Neutrophil (primary cell): ENCODE measurements at regions not wholly inside any gene's neighbourhood (a gene's known extent, or its start where the extent isn't known, plus 50 kb on each side); places are given as distances from the start of the nearest gene placed in this dataset.

ENCODE experiments used
- H3K27ac ChIP-seq: fragments of 200-600 bp; sonication (generic); 2 replicates; pipeline ENCODE4 v1.5.1; 2016; ENCODE audit warnings: mild to moderate bottlenecking, moderate library complexity
- H3K27me3 ChIP-seq: fragments of 200-600 bp; sonication (generic); 2 replicates; pipeline ENCODE4 v1.6.0; 2016; ENCODE audit warnings: mild to moderate bottlenecking
- H3K36me3 ChIP-seq: fragments of 200-600 bp; sonication (generic); 2 replicates; pipeline ENCODE4 v1.5.1; 2017
- H3K4me1 ChIP-seq, 2 experiments: fragments of 200-600 bp in 1 of 2; sonication (generic) in 1 of 2; 1 replicate in 1 of 2; 2 replicates in 1 of 2; pipeline versions ENCODE4 v1.5.1 to v1.6.1; 2013 to 2016; ENCODE audit warnings: low read depth in 1 of 2, low read length in 1 of 2, mild to moderate bottlenecking in 1 of 2, moderate library complexity in 1 of 2; ENCODE audit not compliant: control insufficient read depth in 1 of 2, insufficient read depth in 1 of 2
- H3K4me3 ChIP-seq, 2 experiments: fragments of 200-600 bp in 1 of 2; sonication (generic) in 1 of 2; 1 replicate in 1 of 2; 2 replicates in 1 of 2; pipeline ENCODE4 v1.5.1; 2013 to 2016; ENCODE audit warnings: low read depth in 1 of 2, low read length in 1 of 2, mild to moderate bottlenecking in 1 of 2, moderate library complexity in 1 of 2
- H3K9me3 ChIP-seq: fragments of 200-600 bp; sonication (generic); 2 replicates; pipeline ENCODE4 v1.5.1; 2016
- TF ChIP-seq, protein P1 (sequence below): fragments of 200-600 bp; sonication (generic); IDR thresholded peaks from 2 replicates; pipeline ENCODE4 v1.5.1; 2016; ENCODE audit warnings: antibody characterized with exemption

DNA sequence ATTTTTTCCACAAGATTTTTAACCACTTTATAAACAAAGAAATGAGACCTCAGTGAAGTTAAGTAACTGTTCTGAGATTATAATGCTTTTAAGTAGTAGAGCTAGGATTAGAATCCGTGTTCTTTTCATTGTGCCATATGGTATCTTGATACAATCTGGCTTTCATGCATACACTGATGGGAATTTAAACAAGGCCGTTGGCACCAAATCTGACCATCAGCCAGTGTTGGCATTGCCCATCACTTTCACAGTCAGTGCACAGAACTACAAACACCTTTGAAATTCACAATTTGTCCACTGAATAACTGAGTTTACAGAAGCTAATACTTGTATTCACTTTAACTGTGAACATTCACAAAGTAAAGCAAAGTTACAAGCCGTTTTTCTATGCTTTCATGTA lies 1228.0 kb downstream of the TBC1D22A start:
- Histone ChIP-seq H3K27me3 (no peaks in the 10 kb centered on the region), H3K4me1 (no peaks in the 10 kb centered on the region), H3K4me3 (no peak overlapping the region), H3K9me3 (no peaks in the 10 kb centered on the region), H3K27ac (no peak overlapping the region), H3K36me3 (no peaks in the 10 kb centered on the region)
- TF ChIP-seq, protein P1, sequence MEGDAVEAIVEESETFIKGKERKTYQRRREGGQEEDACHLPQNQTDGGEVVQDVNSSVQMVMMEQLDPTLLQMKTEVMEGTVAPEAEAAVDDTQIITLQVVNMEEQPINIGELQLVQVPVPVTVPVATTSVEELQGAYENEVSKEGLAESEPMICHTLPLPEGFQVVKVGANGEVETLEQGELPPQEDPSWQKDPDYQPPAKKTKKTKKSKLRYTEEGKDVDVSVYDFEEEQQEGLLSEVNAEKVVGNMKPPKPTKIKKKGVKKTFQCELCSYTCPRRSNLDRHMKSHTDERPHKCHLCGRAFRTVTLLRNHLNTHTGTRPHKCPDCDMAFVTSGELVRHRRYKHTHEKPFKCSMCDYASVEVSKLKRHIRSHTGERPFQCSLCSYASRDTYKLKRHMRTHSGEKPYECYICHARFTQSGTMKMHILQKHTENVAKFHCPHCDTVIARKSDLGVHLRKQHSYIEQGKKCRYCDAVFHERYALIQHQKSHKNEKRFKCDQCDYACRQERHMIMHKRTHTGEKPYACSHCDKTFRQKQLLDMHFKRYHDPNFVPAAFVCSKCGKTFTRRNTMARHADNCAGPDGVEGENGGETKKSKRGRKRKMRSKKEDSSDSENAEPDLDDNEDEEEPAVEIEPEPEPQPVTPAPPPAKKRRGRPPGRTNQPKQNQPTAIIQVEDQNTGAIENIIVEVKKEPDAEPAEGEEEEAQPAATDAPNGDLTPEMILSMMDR = no peak

- H3K27ac ChIP-seq = no peak overlapping the region
- H3K36me3 ChIP-seq = no peaks in the 10 kb centered on the region
- H3K4me1 ChIP-seq = no peaks in the 10 kb centered on the region
- H3K27me3 ChIP-seq = no peaks in the 10 kb centered on the region
- TF ChIP-seq, protein P1 = no peak
- no peak overlapping the region for H3K4me3 ChIP-seq
- H3K9me3 ChIP-seq = no peaks in the 10 kb centered on the region
Measured at GRCh38 chr22:47987885-47988515, 1225.5 kb downstream of the TBC1D22A start.

GRCh38 chr22:47976219-47976618 lies 1213.8 kb downstream of the TBC1D22A start:
- Histone ChIP-seq H3K4me3 (no peak overlapping the region), H3K27ac (no peak overlapping the region), H3K36me3 (no peaks in the 10 kb centered on the region), H3K9me3 (no peaks in the 10 kb centered on the region), H3K4me1 (no peaks in the 10 kb centered on the region), H3K27me3 (no peaks in the 10 kb centered on the region)
- TF ChIP-seq, protein P1 = no peak

- Histone ChIP-seq H3K36me3 (no peaks in the 10 kb centered on the region), H3K9me3 (no peaks in the 10 kb centered on the region), H3K27me3 (no peaks in the 10 kb centered on the region), H3K4me3 (no peak overlapping the region), H3K27ac (no peak overlapping the region), H3K4me1 (no peaks in the 10 kb centered on the region)
- TF ChIP-seq, protein P1 = no peak
Measured at GRCh38 chr22:47967831-47968230, 1205.4 kb downstream of the TBC1D22A start.

DNA sequence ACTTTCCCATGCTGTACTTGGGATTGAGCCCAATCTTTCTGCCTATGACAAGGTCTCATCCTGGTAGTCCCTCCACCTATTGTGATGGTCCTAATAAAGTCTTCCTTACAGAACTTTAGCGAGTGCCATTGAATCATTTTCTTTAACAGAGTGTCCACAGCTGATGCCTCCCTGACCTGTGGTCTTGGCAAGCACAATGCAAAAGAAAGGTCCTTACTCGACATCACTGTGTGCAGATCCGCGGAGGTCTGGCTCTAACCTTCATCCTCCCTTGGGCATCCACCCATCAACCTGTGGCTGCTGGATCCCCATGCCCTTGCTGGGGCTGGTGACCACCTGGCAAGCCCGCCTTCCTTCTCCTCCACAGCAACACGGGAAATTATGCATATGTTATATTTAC lies 1203.9 kb downstream of the TBC1D22A start:
- H3K27ac ChIP-seq = no peak overlapping the region
- no peaks in the 10 kb centered on the region for H3K4me1 ChIP-seq
- no peaks in the 10 kb centered on the region for H3K9me3 ChIP-seq
- TF ChIP-seq, protein P1 = no peak
- no peak overlapping the region for H3K4me3 ChIP-seq
- no peaks in the 10 kb centered on the region for H3K36me3 ChIP-seq
- H3K27me3 ChIP-seq = no peaks in the 10 kb centered on the region
